ENCODE measurements at regions not wholly inside any gene's neighbourhood (a gene's known extent, or its start where the extent isn't known, plus 50 kb on each side); places are given as distances from the start of the nearest gene placed in this dataset.

DNA sequence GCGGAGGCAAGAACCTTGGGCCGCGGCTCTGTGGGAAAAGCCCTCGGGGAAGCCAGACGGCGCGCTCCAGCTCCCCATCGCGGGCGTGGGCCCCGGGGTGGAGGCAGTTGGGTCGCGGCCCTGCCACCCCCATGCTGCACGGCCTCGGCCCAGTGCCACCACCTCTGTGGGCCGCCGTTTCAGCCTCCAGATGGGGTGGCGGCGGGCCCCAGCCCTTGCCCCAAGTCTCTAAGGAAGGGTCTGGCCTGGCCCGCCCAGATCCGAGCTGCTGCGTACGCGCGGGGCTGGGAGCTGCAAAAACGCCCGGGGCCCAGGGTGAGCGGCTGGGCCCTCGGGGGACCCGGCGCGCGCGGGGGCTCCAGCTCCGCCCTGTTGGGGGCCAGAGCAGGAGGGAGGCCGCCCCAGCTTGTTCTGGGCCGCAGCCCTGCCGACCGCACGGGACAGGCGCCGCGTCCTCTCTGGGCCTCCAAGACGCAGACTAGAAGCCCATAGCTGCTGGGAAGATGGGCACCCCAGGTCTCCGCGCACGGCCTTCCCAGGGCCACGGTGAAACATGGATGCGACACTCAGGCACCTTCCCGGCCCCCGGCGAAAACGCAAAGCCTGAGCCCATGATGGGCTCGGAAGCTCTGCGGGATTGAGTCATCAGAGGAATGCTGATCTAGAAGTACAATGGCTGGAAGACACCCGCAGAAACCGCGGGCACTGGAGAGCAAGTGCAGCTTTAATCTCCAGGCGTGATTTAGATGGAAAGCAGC is 110.1 kb downstream of the KCTD15 start:
- Histone ChIP-seq H2BK15ac (ENCODE audit: low read length) (peak overlapping the region; percentile 93), H3K79me1 (ENCODE audit: low read depth, low read length) (no peaks in the 10 kb centered on the region), H3K4ac (ENCODE audit: low read length) (no peak overlapping the region), H3K27me3 (ENCODE audit: control insufficient read depth in 3 of 3, insufficient read depth in 3 of 3, low read depth in 1 of 3, low read length in 3 of 3) (peaks cover 8 to 49% (median 34%) of the 10 kb centered on the region in 3 experiments), H2BK120ac (ENCODE audit: low read depth, low read length) (peak overlapping the region; percentile 68), H3K14ac (ENCODE audit: low read length) (peak overlapping the region; percentile 49), H3K23ac (ENCODE audit: low read depth, low read length, poor library complexity) (peak overlapping the region; percentile 61), H3K4me2 (ENCODE audit: insufficient read depth, low read length, poor library complexity, severe bottlenecking) (peak overlapping the region; percentile 89), H3K9me3 (replicated peaks in 1 of 2; ENCODE audit: control insufficient read depth in 2 of 2, insufficient read depth in 1 of 2, low read depth in 1 of 2, low read length in 2 of 2) (peaks cover 0 to 4% of the 10 kb centered on the region in 2 donors), H2BK5ac (ENCODE audit: low read length) (no peak overlapping the region), H4K91ac (ENCODE audit: low read depth, low read length, poor library complexity) (no peak overlapping the region), H2AK5ac (ENCODE audit: low read depth, low read length) (peak overlapping the region; percentile 50), H3K4me1 (ENCODE audit: control insufficient read depth in 2 of 2, insufficient read depth in 1 of 2, low read depth in 1 of 2, low read length in 2 of 2) (peaks cover 6 to 8% of the 10 kb centered on the region in 2 donors), H4K8ac (ENCODE audit: low read depth, low read length) (no peak overlapping the region), H3K9ac (ENCODE audit: low read depth, low read length, poor library complexity) (peak overlapping the region; percentile 56), H3K4me3 (ENCODE audit: low read length in 2 of 2) (peak overlapping the region in 1 of 2 donors; percentile 70), H2AFZ (ENCODE audit: low read length) (peak overlapping the region; percentile 61), H3K27ac (replicated peaks; ENCODE audit: low read length) (no peak overlapping the region), H2BK12ac (ENCODE audit: low read length) (peak overlapping the region; percentile 93), H3K36me3 (replicated peaks in 1 of 2; ENCODE audit: control insufficient read depth in 2 of 2, insufficient read depth in 2 of 2, low read length in 2 of 2) (no peaks in the 10 kb centered on the region), H3K18ac (ENCODE audit: low read length) (peak overlapping the region; percentile 93)
- peak; percentile 29 for DNase-seq (ENCODE audit: low spot score)
- WGBS, 2 donors (ENCODE audit: extremely low coverage in 2 of 2, insufficient read length in 2 of 2, insufficient replicate concordance in 1 of 2), result no CpG with 5 or more reads among the region's 59 CpGs

DNA sequence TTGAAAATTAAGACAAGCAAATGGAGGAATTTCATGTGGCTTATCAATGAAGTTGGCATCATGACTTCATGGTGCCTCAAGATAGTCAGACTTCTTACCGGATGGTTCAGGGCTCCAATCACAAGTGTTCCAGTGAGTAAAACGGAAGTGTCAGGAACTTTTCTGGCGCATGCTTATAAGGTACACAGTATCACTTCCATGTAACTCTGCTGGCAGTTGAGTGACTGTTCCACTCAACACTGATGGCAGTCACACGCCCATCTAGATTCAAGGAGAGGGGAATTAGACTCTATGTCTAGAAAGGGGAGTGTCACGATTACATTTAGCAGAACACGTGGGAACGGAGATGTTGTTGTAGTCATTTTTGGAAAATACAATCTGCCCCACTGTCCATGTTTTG is 114.3 kb downstream of the KCTD15 start:
- no peak for DNase-seq (ENCODE audit: low spot score)

DNA sequence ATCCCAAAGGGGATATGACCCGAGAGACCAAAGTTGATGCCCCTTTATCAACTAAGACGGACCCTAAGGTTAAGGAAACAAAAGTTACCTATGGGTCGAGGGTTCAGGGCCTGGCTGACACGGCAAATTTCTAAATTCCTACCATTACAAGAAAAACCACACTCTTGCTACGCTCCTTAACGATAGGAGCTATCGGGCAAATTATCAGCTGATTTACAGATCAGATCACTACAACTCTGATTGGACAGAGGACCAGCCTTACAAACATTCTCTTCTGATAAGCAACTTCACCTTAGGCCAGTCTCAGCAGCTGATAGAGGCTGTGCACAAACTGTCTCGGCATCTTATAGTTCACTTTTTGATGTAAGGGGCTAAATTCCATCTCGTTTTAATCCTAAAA is 117.9 kb downstream of the KCTD15 start:
- DNase-seq (ENCODE audit: low spot score), result no peak

More for the DNA sequence above, 114.3 kb downstream of the KCTD15 start:
- Histone ChIP-seq H2BK12ac (ENCODE audit: low read length) (no peak overlapping the region), H3K4me1 (ENCODE audit: control insufficient read depth in 2 of 2, insufficient read depth in 1 of 2, low read depth in 1 of 2, low read length in 2 of 2) (peaks cover 0 to 1% of the 10 kb centered on the region in 2 donors), H3K9ac (ENCODE audit: low read depth, low read length, poor library complexity) (no peak overlapping the region), H2BK120ac (ENCODE audit: low read depth, low read length) (no peak overlapping the region), H3K18ac (ENCODE audit: low read length) (no peak overlapping the region), H3K4me3 (ENCODE audit: low read length in 2 of 2) (no peak overlapping the region), H3K14ac (ENCODE audit: low read length) (no peak overlapping the region), H3K4me2 (ENCODE audit: insufficient read depth, low read length, poor library complexity, severe bottlenecking) (no peak overlapping the region), H3K4ac (ENCODE audit: low read length) (no peak overlapping the region), H3K23ac (ENCODE audit: low read depth, low read length, poor library complexity) (no peak overlapping the region), H3K79me1 (ENCODE audit: low read depth, low read length) (no peaks in the 10 kb centered on the region), H4K8ac (ENCODE audit: low read depth, low read length) (no peak overlapping the region), H2AFZ (ENCODE audit: low read length) (no peak overlapping the region), H4K91ac (ENCODE audit: low read depth, low read length, poor library complexity) (no peak overlapping the region), H2AK5ac (ENCODE audit: low read depth, low read length) (no peak overlapping the region), H3K36me3 (replicated peaks in 1 of 2; ENCODE audit: control insufficient read depth in 2 of 2, insufficient read depth in 2 of 2, low read length in 2 of 2) (no peaks in the 10 kb centered on the region), H2BK15ac (ENCODE audit: low read length) (no peak overlapping the region), H3K27me3 (ENCODE audit: control insufficient read depth in 3 of 3, insufficient read depth in 3 of 3, low read depth in 1 of 3, low read length in 3 of 3) (peaks cover 8 to 33% (median 23%) of the 10 kb centered on the region in 3 experiments), H2BK5ac (ENCODE audit: low read length) (no peak overlapping the region), H3K9me3 (replicated peaks in 1 of 2; ENCODE audit: control insufficient read depth in 2 of 2, insufficient read depth in 1 of 2, low read depth in 1 of 2, low read length in 2 of 2) (peaks cover 0 to 4% of the 10 kb centered on the region in 2 donors), H3K27ac (replicated peaks; ENCODE audit: low read length) (no peak overlapping the region)
- no CpG with 5 or more reads among the region's 7 CpGs for WGBS, 2 donors (ENCODE audit: extremely low coverage in 2 of 2, insufficient read length in 2 of 2, insufficient replicate concordance in 1 of 2)

DNA sequence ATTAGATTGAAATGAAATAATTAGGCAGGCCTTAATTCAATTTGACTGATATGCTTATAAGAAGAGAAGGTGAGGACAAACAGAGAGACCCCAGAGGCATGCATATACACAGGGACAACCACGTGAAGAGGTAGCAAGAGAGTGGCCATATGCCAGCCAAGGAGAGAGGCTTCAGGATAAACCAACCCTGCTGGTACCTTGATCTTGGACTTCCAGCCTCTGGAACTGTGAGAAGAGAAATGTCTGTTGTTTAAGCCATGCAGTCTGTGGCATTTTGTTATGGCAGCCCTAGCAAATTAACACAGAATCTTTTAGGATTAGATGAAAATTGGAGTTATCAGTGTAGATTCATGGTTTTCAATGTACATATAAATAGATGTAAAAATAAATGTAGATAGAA is 120.1 kb downstream of the KCTD15 start:
- no peak overlapping the region for H3K18ac ChIP-seq (ENCODE audit: low read length)
- no peak overlapping the region for H3K23ac ChIP-seq (ENCODE audit: low read depth, low read length, poor library complexity)
- H3K27me3 ChIP-seq (ENCODE audit: control insufficient read depth in 3 of 3, insufficient read depth in 3 of 3, low read depth in 1 of 3, low read length in 3 of 3), result peaks cover 0 to 4% (median 0%) of the 10 kb centered on the region in 3 experiments
- H2AK5ac ChIP-seq (ENCODE audit: low read depth, low read length), result no peak overlapping the region
- no peak for DNase-seq (ENCODE audit: low spot score)
- H4K91ac ChIP-seq (ENCODE audit: low read depth, low read length, poor library complexity), result no peak overlapping the region
- H3K36me3 ChIP-seq (replicated peaks in 1 of 2; ENCODE audit: control insufficient read depth in 2 of 2, insufficient read depth in 2 of 2, low read length in 2 of 2), result no peaks in the 10 kb centered on the region
- H3K9me3 ChIP-seq (replicated peaks in 1 of 2; ENCODE audit: control insufficient read depth in 2 of 2, insufficient read depth in 1 of 2, low read depth in 1 of 2, low read length in 2 of 2), result no peaks in the 10 kb centered on the region
- no peak overlapping the region for H3K27ac ChIP-seq (replicated peaks; ENCODE audit: low read length)
- no peak overlapping the region for H2BK5ac ChIP-seq (ENCODE audit: low read length)
- no peaks in the 10 kb centered on the region for H3K4me1 ChIP-seq (ENCODE audit: control insufficient read depth in 2 of 2, insufficient read depth in 1 of 2, low read depth in 1 of 2, low read length in 2 of 2)
- H3K9ac ChIP-seq (ENCODE audit: low read depth, low read length, poor library complexity), result no peak overlapping the region
- no peak overlapping the region for H2BK12ac ChIP-seq (ENCODE audit: low read length)
- no peak overlapping the region for H3K4me2 ChIP-seq (ENCODE audit: insufficient read depth, low read length, poor library complexity, severe bottlenecking)
- no peak overlapping the region for H3K4ac ChIP-seq (ENCODE audit: low read length)
- no peaks in the 10 kb centered on the region for H3K79me1 ChIP-seq (ENCODE audit: low read depth, low read length)
- no peak overlapping the region for H4K8ac ChIP-seq (ENCODE audit: low read depth, low read length)
- H2BK15ac ChIP-seq (ENCODE audit: low read length), result no peak overlapping the region
- no CpG with 5 or more reads among the region's 1 CpG for WGBS, 2 donors (ENCODE audit: extremely low coverage in 2 of 2, insufficient read length in 2 of 2, insufficient replicate concordance in 1 of 2)
- no peak overlapping the region for H2BK120ac ChIP-seq (ENCODE audit: low read depth, low read length)
- no peak overlapping the region for H2AFZ ChIP-seq (ENCODE audit: low read length)
- no peak overlapping the region for H3K4me3 ChIP-seq (ENCODE audit: low read length in 2 of 2)
- H3K14ac ChIP-seq (ENCODE audit: low read length), result no peak overlapping the region

More for the DNA sequence above, 117.9 kb downstream of the KCTD15 start:
- Histone ChIP-seq H3K4me1 (ENCODE audit: control insufficient read depth in 2 of 2, insufficient read depth in 1 of 2, low read depth in 1 of 2, low read length in 2 of 2) (no peaks in the 10 kb centered on the region), H3K9me3 (replicated peaks in 1 of 2; ENCODE audit: control insufficient read depth in 2 of 2, insufficient read depth in 1 of 2, low read depth in 1 of 2, low read length in 2 of 2) (no peaks in the 10 kb centered on the region), H2BK5ac (ENCODE audit: low read length) (no peak overlapping the region), H3K4ac (ENCODE audit: low read length) (no peak overlapping the region), H2BK120ac (ENCODE audit: low read depth, low read length) (no peak overlapping the region), H4K91ac (ENCODE audit: low read depth, low read length, poor library complexity) (no peak overlapping the region), H2AK5ac (ENCODE audit: low read depth, low read length) (no peak overlapping the region), H3K18ac (ENCODE audit: low read length) (no peak overlapping the region), H3K27me3 (ENCODE audit: control insufficient read depth in 3 of 3, insufficient read depth in 3 of 3, low read depth in 1 of 3, low read length in 3 of 3) (peaks cover 0 to 4% (median 0%) of the 10 kb centered on the region in 3 experiments), H4K8ac (ENCODE audit: low read depth, low read length) (no peak overlapping the region), H3K23ac (ENCODE audit: low read depth, low read length, poor library complexity) (no peak overlapping the region), H3K27ac (replicated peaks; ENCODE audit: low read length) (no peak overlapping the region), H2BK15ac (ENCODE audit: low read length) (no peak overlapping the region), H2BK12ac (ENCODE audit: low read length) (no peak overlapping the region), H3K4me3 (ENCODE audit: low read length in 2 of 2) (no peak overlapping the region), H3K9ac (ENCODE audit: low read depth, low read length, poor library complexity) (no peak overlapping the region), H3K36me3 (replicated peaks in 1 of 2; ENCODE audit: control insufficient read depth in 2 of 2, insufficient read depth in 2 of 2, low read length in 2 of 2) (no peaks in the 10 kb centered on the region), H3K79me1 (ENCODE audit: low read depth, low read length) (no peaks in the 10 kb centered on the region), H3K4me2 (ENCODE audit: insufficient read depth, low read length, poor library complexity, severe bottlenecking) (no peak overlapping the region), H3K14ac (ENCODE audit: low read length) (no peak overlapping the region), H2AFZ (ENCODE audit: low read length) (no peak overlapping the region)
- WGBS, 2 donors (ENCODE audit: extremely low coverage in 2 of 2, insufficient read length in 2 of 2, insufficient replicate concordance in 1 of 2), result no CpG with 5 or more reads among the region's 9 CpGs
